Activated CD4-positive, alpha-beta T cell treated with anti-CD3 and anti-CD28 coated beads, Interleukin-2, Interleukin-4, amounts not matched to agents 100 ng/mL and 50 ng/mL, durations not matched to agents 16 hours and 8 hours (primary cell): ENCODE measurements at regions not wholly inside any gene's neighbourhood (a gene's known extent, or its start where the extent isn't known, plus 50 kb on each side); places are given as distances from the start of the nearest gene placed in this dataset.

Experiments used
- DNase-seq: peaks from one replicate; pipeline ENCODE4 v3.0.0-alpha.2; 2020; ENCODE audit warnings: low spot score

GRCh38 chr16:65958086-65958485 lies 408.4 kb upstream of the CDH5 start:
- DNase-seq: no peak

DNA sequence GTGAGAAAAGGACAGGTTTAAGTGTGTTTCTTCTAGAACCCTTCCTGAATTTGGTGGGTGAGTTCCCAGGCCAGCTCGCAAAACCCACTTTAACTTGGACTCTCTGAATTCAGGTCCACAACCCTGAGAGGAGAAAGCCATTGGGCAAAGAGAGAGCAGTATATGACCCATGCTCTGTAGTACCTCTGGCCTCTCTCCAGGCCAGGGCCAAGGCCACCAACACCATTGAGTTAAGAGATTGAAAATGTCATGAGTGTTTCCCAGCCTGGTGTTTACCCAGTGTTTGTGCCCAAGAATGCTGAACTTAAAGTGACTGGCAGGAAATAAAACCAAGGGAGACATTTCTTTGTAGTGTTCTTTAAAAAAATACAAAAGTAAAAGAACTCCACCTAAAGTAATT lies 410.4 kb upstream of the CDH5 start:
- no peak for DNase-seq

DNA sequence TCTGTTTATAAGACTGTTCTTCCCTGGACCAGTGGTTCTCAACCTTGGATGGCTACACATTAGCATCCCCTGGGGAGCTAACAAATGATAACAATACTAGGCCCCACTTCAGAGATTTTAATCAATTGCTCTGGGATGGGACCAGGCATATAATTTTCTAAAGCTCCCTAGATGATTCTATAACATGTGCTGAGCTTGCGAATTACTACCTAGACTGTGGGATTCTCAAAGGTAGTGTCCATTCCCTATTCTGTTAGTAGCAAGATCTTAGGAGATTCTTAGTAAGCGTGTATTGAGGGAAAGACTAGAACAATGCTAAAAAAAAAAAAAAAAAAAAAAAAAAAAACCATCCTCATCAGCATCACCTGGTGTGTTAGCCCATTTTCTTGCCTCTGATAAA lies 412.0 kb upstream of the CDH5 start:
- DNase-seq: no peak

DNA sequence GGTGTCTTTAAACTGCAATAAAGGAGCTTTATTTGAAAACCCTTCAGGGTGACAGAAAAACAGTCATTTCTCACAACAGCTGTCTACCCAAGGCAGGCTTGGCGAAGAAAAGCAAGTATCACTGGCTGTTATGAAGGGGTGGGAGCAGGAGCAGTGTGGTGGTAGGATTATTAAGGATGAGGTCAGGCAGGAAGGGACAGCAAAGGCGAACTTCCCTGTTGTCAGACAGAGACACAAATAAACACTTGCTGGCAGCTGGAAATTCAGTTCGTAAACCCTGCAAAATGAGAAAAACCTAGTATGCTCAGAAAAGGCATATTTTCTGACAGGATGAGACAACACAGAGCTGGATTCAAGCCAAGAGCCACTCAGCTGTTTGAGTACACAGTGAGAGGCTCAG lies 416.3 kb upstream of the CDH5 start:
- DNase-seq: no peak

GRCh38 chr16:65948361-65948760 lies 418.1 kb upstream of the CDH5 start:
- DNase-seq: no peak

- DNase-seq: no peak
These were observed 418.5 kb upstream of the CDH5 start for GRCh38 chr16:65947951-65948350.

- no peak for DNase-seq
These were observed 421.0 kb upstream of the CDH5 start for GRCh38 chr16:65945493-65945892.

- DNase-seq: no peak
These were observed 422.1 kb upstream of the CDH5 start for GRCh38 chr16:65944361-65944760.

- no peak for DNase-seq
These were observed 425.8 kb upstream of the CDH5 start for GRCh38 chr16:65940711-65941110.

DNA sequence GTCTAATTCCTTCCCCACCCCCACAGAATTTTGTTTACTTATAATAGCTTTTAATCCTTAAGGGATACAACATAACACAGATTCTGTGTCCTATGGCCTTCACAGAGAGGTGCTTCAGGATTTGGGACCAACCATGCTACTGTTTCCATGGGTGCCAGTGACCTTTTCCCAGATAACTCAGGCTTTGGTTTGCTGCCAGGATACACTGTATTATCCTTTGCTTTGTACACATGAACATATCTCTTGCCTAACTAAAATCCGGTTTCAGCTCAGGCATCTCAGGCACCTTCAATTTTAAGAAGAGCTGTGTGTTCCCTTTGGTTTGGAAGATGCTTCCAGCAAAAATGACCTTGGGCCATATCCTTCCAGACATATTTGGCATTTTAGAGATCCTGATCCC lies 428.4 kb upstream of the CDH5 start:
- no peak for DNase-seq

DNA sequence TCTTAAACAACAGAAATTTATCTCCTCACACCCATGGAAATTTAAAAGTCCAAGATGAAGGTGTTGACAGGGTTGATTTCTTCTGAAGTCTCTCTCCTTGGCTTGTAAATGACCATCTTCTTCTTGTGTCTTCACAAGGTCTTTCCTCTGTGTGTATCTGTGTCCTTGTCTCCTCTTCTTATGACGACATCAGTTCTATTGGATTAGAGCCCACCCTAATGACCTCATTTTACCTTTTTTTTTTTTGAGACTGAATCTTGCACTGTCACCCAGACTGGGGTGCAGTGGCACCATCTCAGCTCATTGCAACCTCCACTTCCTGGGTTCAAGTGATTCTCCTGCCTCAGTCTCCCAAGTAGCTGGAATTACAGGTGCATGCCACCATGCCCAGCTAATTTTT lies 429.0 kb upstream of the CDH5 start:
- no peak for DNase-seq

- no peak for DNase-seq
These were observed 430.4 kb upstream of the CDH5 start for GRCh38 chr16:65936096-65936495.

GRCh38 chr16:65934443-65934842 lies 432.0 kb upstream of the CDH5 start:
- DNase-seq: no peak

GRCh38 chr16:65933703-65934102 lies 432.8 kb upstream of the CDH5 start:
- DNase-seq: no peak

- DNase-seq: no peak
These were observed 434.0 kb upstream of the CDH5 start for GRCh38 chr16:65932350-65933072.

DNA sequence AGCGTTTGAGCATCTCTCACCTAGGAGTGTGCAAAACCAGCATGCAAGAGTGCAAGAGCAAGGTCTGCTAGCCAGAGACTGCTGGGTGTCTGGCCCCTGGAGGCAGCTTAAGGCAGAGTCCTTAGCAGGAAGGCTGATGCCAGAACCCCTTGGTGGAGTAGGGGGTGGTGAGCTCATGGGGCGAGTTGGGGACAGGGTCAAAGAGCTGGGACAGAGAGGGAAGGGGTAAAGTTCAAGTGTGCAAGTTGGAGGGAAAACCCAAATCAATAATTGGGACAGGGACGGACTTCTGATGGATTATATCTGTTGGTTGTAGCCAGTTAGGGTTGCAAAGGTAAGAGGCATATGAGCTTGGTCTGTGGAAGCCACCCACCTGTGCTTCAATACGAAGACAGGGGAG lies 443.6 kb upstream of the CDH5 start:
- no peak for DNase-seq

GRCh38 chr16:65919986-65920376 lies 446.5 kb upstream of the CDH5 start:
- no peak for DNase-seq

- DNase-seq: no peak
These were observed 447.1 kb upstream of the CDH5 start for GRCh38 chr16:65919145-65919985.

GRCh38 chr16:65917466-65917865 lies 449.0 kb upstream of the CDH5 start:
- DNase-seq: no peak

GRCh38 chr16:65916995-65917394 lies 449.5 kb upstream of the CDH5 start:
- no peak for DNase-seq

- no peak for DNase-seq
These were observed 456.2 kb upstream of the CDH5 start for GRCh38 chr16:65910291-65910690.

- no peak for DNase-seq
These were observed 457.0 kb upstream of the CDH5 start for GRCh38 chr16:65909310-65910050.

GRCh38 chr16:65908568-65908967 lies 457.9 kb upstream of the CDH5 start:
- DNase-seq: no peak
